Adipocyte (in vitro differentiated cells): ENCODE measurements at regions not wholly inside any gene's neighbourhood (a gene's known extent, or its start where the extent isn't known, plus 50 kb on each side); places are given as distances from the start of the nearest gene placed in this dataset.
A peak's percentile ranks its signal among the peaks of the same experiment; 100 is the strongest.

Experiments used
- DNase-seq: peaks from one replicate; pipeline ENCODE4 v3.0.0-alpha.2; 2015; ENCODE audit warnings: low read depth
- H3K27me3 ChIP-seq: replicated peaks from 2 replicates; pipeline ENCODE4 v1.7.0; 2013; ENCODE audit warnings: mild to moderate bottlenecking, low read length, moderate library complexity; ENCODE audit not compliant: control insufficient read depth, insufficient read depth
- H3K36me3 ChIP-seq: 2 replicates; pipeline ENCODE4 v1.7.0; 2013; ENCODE audit warnings: low read length, mild to moderate bottlenecking, moderate library complexity; ENCODE audit not compliant: control insufficient read depth, insufficient read depth, severe bottlenecking
- H3K4me1 ChIP-seq: 2 replicates; pipeline ENCODE4 v1.7.0; 2013; ENCODE audit warnings: mild to moderate bottlenecking, low read length, moderate library complexity; ENCODE audit not compliant: control insufficient read depth, insufficient read depth
- H3K4me3 ChIP-seq: 2 replicates; pipeline ENCODE4 v1.7.0; 2013; ENCODE audit warnings: mild to moderate bottlenecking, low read length, moderate library complexity
- H3K9ac ChIP-seq: 2 replicates; pipeline ENCODE4 v1.7.0; 2013; ENCODE audit warnings: mild to moderate bottlenecking, low read length, moderate library complexity
- H3K9me3 ChIP-seq: 2 replicates; pipeline ENCODE4 v1.7.0; 2013; ENCODE audit warnings: mild to moderate bottlenecking, low read length, moderate library complexity; ENCODE audit not compliant: control insufficient read depth

- Histone ChIP-seq H3K4me3 (no peak overlapping the region), H3K9me3 (peaks cover 11% of the 10 kb centered on the region), H3K4me1 (no peaks in the 10 kb centered on the region), H3K27me3 (no peaks in the 10 kb centered on the region), H3K9ac (no peak overlapping the region), H3K36me3 (no peaks in the 10 kb centered on the region)
- no peak for DNase-seq
These were observed 353.4 kb upstream of the JAG1 start for GRCh38 chr20:11027224-11027623.

DNA sequence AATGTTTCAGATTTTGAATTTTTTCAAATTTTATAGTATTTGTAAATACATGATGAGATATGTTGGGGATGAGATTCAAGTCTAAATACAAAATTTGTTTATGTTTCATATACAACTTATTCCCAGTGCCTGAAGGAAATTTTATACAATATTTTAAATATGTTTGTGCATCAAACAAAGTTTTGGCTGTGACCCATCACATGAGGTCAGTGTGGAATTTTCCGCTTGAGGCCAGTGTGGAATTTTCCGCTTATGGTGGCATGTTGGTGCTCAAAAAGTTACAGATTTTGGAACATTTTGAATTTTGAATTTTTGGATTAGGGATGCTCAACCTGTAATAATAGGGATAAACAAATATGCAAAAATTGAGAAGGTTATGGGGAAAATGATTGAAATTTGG, 356.6 kb upstream of the JAG1 start:
- no peaks in the 10 kb centered on the region for H3K36me3 ChIP-seq
- peaks cover 6% of the 10 kb centered on the region for H3K9me3 ChIP-seq
- DNase-seq, result no peak
- H3K4me1 ChIP-seq, result no peaks in the 10 kb centered on the region
- H3K27me3 ChIP-seq, result no peaks in the 10 kb centered on the region
- no peak overlapping the region for H3K4me3 ChIP-seq
- H3K9ac ChIP-seq, result no peak overlapping the region

DNA sequence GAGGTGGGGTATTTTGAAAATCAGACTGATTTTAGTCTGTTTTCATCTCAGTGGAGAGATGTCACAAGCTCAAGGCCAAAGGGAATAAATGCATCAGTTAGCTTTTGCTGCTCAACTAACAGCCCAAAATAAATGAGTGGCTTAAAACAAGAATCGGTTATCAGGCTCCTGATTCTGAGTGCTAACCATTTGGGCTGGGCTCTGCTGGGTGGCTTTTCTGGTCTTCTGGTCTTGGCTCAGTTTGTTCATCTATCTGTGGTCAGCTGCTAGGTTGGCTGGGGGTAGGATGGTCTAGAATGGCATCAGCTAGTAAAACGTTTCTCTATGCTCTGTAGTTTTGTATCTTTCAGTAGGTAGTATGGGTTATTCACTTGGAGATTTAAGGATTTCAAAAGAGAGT, 357.5 kb upstream of the JAG1 start:
- DNase-seq, result no peak
- Histone ChIP-seq H3K4me3 (no peak overlapping the region), H3K27me3 (no peaks in the 10 kb centered on the region), H3K9me3 (peaks cover 6% of the 10 kb centered on the region), H3K9ac (no peak overlapping the region), H3K4me1 (no peaks in the 10 kb centered on the region), H3K36me3 (no peaks in the 10 kb centered on the region)

- Histone ChIP-seq H3K36me3 (no peaks in the 10 kb centered on the region), H3K4me1 (no peaks in the 10 kb centered on the region), H3K27me3 (no peaks in the 10 kb centered on the region), H3K4me3 (no peak overlapping the region), H3K9me3 (peaks cover 6% of the 10 kb centered on the region), H3K9ac (no peak overlapping the region)
- no peak for DNase-seq
These were observed 358.8 kb upstream of the JAG1 start for GRCh38 chr20:11032611-11033010.

- Histone ChIP-seq H3K4me1 (no peaks in the 10 kb centered on the region), H3K4me3 (no peak overlapping the region), H3K36me3 (no peaks in the 10 kb centered on the region), H3K9ac (no peak overlapping the region), H3K27me3 (no peaks in the 10 kb centered on the region), H3K9me3 (peaks cover 6% of the 10 kb centered on the region)
- no peak for DNase-seq
These were observed 360.2 kb upstream of the JAG1 start for GRCh38 chr20:11034025-11034424.

GRCh38 chr20:11035211-11035610, 361.4 kb upstream of the JAG1 start:
- peak; percentile 12 for DNase-seq
- H3K9ac ChIP-seq, result no peak overlapping the region
- no peak overlapping the region for H3K4me3 ChIP-seq
- peaks cover 6% of the 10 kb centered on the region for H3K9me3 ChIP-seq
- H3K4me1 ChIP-seq, result no peaks in the 10 kb centered on the region
- H3K27me3 ChIP-seq, result no peaks in the 10 kb centered on the region
- H3K36me3 ChIP-seq, result no peaks in the 10 kb centered on the region

DNA sequence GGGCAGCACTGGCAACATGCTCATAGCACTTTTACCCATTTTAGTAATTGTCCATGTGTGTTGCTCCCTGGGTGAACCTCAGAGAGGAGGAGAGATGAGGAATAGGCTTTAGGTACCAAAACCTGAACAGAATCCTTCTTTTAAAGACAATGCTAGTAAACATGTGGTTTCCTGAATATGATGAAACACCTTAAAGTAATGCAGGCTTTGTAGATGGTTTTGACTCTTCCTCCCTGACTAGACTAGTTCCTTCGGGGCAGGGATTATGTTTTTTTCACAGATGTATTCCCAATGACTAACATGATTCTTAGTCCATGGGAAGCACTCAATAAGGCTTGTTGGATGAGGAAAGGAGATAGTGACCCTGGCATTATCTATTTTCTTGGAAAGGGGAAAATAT, 367.6 kb upstream of the JAG1 start:
- no peaks in the 10 kb centered on the region for H3K36me3 ChIP-seq
- DNase-seq, result no peak
- no peaks in the 10 kb centered on the region for H3K9me3 ChIP-seq
- H3K9ac ChIP-seq, result no peak overlapping the region
- no peaks in the 10 kb centered on the region for H3K27me3 ChIP-seq
- H3K4me3 ChIP-seq, result no peak overlapping the region
- no peaks in the 10 kb centered on the region for H3K4me1 ChIP-seq

DNA sequence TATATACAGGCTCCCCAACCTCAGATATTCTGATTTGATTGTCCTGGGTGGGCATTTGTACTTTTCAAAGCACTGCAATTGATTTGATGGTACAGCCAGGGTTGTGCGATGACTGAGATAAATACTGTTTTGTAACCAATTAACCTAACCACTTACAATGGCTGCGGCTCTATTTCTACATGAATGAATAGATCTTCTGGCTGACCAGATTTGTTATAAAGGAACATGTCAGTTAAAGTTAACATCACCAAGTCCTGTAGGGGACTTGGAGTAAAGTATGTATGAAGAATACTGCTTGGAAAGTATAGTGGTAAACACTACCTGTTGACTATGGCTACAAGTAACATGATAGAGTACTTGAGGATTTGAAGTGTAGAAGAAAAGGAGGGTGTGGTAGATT, 369.2 kb upstream of the JAG1 start:
- H3K9me3 ChIP-seq, result no peaks in the 10 kb centered on the region
- no peak for DNase-seq
- H3K4me3 ChIP-seq, result no peak overlapping the region

GRCh38 chr20:11044561-11044960, 370.8 kb upstream of the JAG1 start:
- Histone ChIP-seq H3K36me3 (no peaks in the 10 kb centered on the region), H3K4me3 (no peak overlapping the region), H3K27me3 (no peaks in the 10 kb centered on the region), H3K9me3 (no peaks in the 10 kb centered on the region), H3K4me1 (no peaks in the 10 kb centered on the region), H3K9ac (no peak overlapping the region)
- no peak for DNase-seq

More for the DNA sequence above, 369.2 kb upstream of the JAG1 start:
- no peaks in the 10 kb centered on the region for H3K4me1 ChIP-seq
- H3K9ac ChIP-seq, result no peak overlapping the region
- no peaks in the 10 kb centered on the region for H3K27me3 ChIP-seq
- H3K36me3 ChIP-seq, result no peaks in the 10 kb centered on the region

DNA sequence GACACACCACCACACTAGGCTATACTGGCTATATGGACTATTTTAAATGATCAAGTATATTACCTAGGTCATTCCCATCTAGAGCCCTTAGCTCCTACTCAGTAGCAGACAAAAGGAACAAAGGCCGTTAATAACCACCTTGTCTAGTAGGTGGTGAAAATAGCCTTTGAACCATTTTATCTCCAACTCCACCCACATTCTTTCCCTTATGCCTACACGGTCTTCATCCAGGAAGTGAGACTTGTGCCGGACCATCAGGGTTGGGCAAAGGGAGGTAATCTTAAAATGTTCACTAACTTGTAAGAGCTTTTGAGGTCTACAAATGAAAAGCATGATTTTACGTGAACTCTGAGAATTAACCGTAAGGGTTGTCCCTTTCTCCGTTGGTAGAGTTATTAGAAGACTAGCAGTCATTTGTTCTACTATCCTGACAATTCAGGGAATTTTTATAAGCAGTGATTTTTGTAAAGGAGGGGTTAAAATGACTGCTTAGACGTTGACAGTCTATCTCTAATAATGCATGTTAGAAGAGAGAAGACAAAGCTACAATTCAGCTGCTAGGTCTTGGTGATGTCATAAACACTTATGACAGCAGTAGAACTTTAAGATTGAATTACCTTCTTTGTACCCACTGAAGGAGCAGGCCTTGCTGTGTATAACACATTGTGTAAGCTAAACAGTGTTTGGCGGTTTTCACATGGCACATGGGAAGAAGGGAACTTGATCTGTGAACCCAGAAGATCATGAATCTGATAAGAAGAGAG, 371.8 kb upstream of the JAG1 start:
- no peak overlapping the region for H3K9ac ChIP-seq
- DNase-seq, result no peak
- no peaks in the 10 kb centered on the region for H3K9me3 ChIP-seq
- peaks cover 8% of the 10 kb centered on the region for H3K4me1 ChIP-seq
- H3K4me3 ChIP-seq, result no peak overlapping the region
- H3K27me3 ChIP-seq, result no peaks in the 10 kb centered on the region
- H3K36me3 ChIP-seq, result no peaks in the 10 kb centered on the region

- peaks cover 16% of the 10 kb centered on the region for H3K4me1 ChIP-seq
- H3K36me3 ChIP-seq, result no peaks in the 10 kb centered on the region
- no peak overlapping the region for H3K9ac ChIP-seq
- DNase-seq, result no peak
- H3K9me3 ChIP-seq, result no peaks in the 10 kb centered on the region
- no peak overlapping the region for H3K4me3 ChIP-seq
- H3K27me3 ChIP-seq, result no peaks in the 10 kb centered on the region
These were observed 373.8 kb upstream of the JAG1 start for GRCh38 chr20:11047559-11047958.

- peaks cover 16% of the 10 kb centered on the region for H3K4me1 ChIP-seq
- H3K4me3 ChIP-seq, result no peak overlapping the region
- no peak overlapping the region for H3K9ac ChIP-seq
- H3K36me3 ChIP-seq, result no peaks in the 10 kb centered on the region
- no peak for DNase-seq
- H3K27me3 ChIP-seq, result no peaks in the 10 kb centered on the region
- no peaks in the 10 kb centered on the region for H3K9me3 ChIP-seq
These were observed 374.9 kb upstream of the JAG1 start for GRCh38 chr20:11048739-11049138.
